Spleen (tissue), 11 donors: ENCODE measurements at regions not wholly inside any gene's neighbourhood (a gene's known extent, or its start where the extent isn't known, plus 50 kb on each side); places are given as distances from the start of the nearest gene placed in this dataset.
"Not testable (repeated sequence)": the region's sequence is repeated elsewhere in the genome, so short reads cannot be mapped to it uniquely, and the experiment has no call there.

Source experiments
- DNase-seq: peaks from one replicate; pipeline ENCODE4 v3.0.0-alpha.2; 2020
- H3K27ac ChIP-seq, 8 donors: fragments of 200-600 bp; sonication (generic) in 7 of 8; 1 replicate in 4 of 8; 2 replicates in 4 of 8; pipeline versions ENCODE4 v1.5.0 to v1.8.0; 2016 to 2021; ENCODE audit warnings: inconsistent platforms in 4 of 8, mild to moderate bottlenecking in 4 of 8, moderate library complexity in 1 of 8
- H3K27me3 ChIP-seq, 7 donors: fragments of 200-600 bp; sonication (generic) in 6 of 7; replicated peaks in 1 of 7; 1 replicate in 4 of 7; 2 replicates in 3 of 7; pipeline versions ENCODE4 v1.5.0 to v1.8.0; 2016 to 2021; ENCODE audit warnings: inconsistent platforms in 3 of 7, mild to moderate bottlenecking in 1 of 7
- H3K36me3 ChIP-seq, 6 donors: fragments of 200-600 bp; sonication (generic) in 5 of 6; 1 replicate in 4 of 6; 2 replicates in 2 of 6; pipeline versions ENCODE4 v1.5.0 to v1.8.0; 2016 to 2021; ENCODE audit warnings: inconsistent platforms in 2 of 6
- H3K4me1 ChIP-seq, 6 donors: fragments of 200-600 bp; sonication (generic) in 5 of 6; 1 replicate in 3 of 6; 2 replicates in 3 of 6; pipeline versions ENCODE4 v1.5.0 to v1.8.0; 2016 to 2021; ENCODE audit warnings: inconsistent platforms in 3 of 6
- H3K4me3 ChIP-seq, 8 donors: fragments of 200-600 bp; sonication (generic) in 7 of 8; 1 replicate in 4 of 8; 2 replicates in 4 of 8; pipeline versions ENCODE4 v1.5.0 to v1.8.0; 2016 to 2021; ENCODE audit warnings: inconsistent platforms in 4 of 8, mild to moderate bottlenecking in 4 of 8, moderate library complexity in 2 of 8
- H3K9me3 ChIP-seq, 8 donors: fragments of 200-600 bp; sonication (generic) in 7 of 8; 1 replicate in 4 of 8; 2 replicates in 4 of 8; pipeline versions ENCODE4 v1.5.0 to v1.8.0; 2016 to 2021; ENCODE audit warnings: inconsistent platforms in 4 of 8
- POLR2A ChIP-seq, 3 donors: fragments of 450-650 bp; IDR thresholded peaks; one replicate each; pipeline ENCODE4 v1.5.1; 2017; ENCODE audit warnings: antibody characterized with exemption in 3 of 3, mild to moderate bottlenecking in 1 of 3
- POLR2AphosphoS5 ChIP-seq, 3 donors: sonication (generic); formaldehyde crosslinking; IDR thresholded peaks; one replicate each; pipeline ENCODE4 v1.5.1; 2017; ENCODE audit warnings: antibody characterized with exemption in 3 of 3
- WGBS, 5 donors: extraction: QIAGEN DNeasy Blood & Tissue Kit in 3 of 5; methylation state at CpG; one replicate each; pipeline versions ENCODE4 v1.1.5 to v1.1.7; 2013 to 2018; 5-methylcytosine and 5-hydroxymethylcytosine counted together
- intact Hi-C: fragments of 100-400 bp; cut with DNase I; formaldehyde crosslinking; loops from one replicate; pipeline ENCODE4 v1.15.0; 2023; ENCODE audit warnings: low total_unique reads
- TF ChIP-seq, protein P1 (sequence below), 11 experiments: fragments of 200-600 bp in 7 of 11; fragments of 450-650 bp in 4 of 11; sonication (generic) in 4 of 11; IDR thresholded peaks in 8 of 11; conservative IDR thresholded peaks in 3 of 11; 1 replicate in 7 of 11; 2 replicates in 4 of 11; pipeline versions ENCODE4 v1.4.0 to v1.8.0; 2016 to 2021; ENCODE audit warnings: antibody characterized with exemption in 11 of 11, inconsistent platforms in 4 of 11, mild to moderate bottlenecking in 1 of 11
- donor health status: healthy with polysubstance abuse.
- donor health status: DM: no; HTN: no; CAD: no; lungs with moderate emphysema.
- donor health status: DM: no; HTN: no; CAD: no.
- donor health status: Bipolar disorder and iron deficiency.
- donor health status: healthy.
- donor health status: DM: no; HTN: no; CAD: no.
- donor health status: DM: yes; HTN: yes; CAD: no.

DNA sequence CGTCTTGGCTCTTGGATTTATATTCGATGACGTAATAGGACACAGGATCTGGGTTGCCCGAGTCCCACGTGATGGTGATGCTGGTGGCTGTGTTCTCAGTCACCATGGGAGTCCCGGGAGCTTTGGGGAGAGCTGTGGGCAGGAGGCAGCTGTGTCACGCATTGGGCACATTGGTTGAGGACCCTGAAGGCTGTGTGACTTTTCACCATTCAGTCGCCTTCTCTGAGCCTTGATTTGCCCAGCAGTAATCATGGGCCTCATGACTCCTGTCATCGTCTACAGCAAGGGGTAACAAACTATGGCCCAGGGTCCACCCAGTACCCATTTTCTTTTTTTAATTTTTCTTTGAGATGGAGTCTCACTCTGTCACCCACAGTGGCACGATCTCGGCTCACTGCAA, 96.3 kb downstream of the PTPRS start:
- Histone ChIP-seq H3K4me1 (no peaks in the 10 kb centered on the region), H3K27me3 (peaks cover 0 to 13% (median 0%) of the 10 kb centered on the region in 7 donors), H3K27ac (no peak overlapping the region), H3K9me3 (no peaks in the 10 kb centered on the region), H3K4me3 (no peak overlapping the region), H3K36me3 (peaks cover 0 to 19% (median 0%) of the 10 kb centered on the region in 6 donors)
- WGBS, 5 donors = 91 to 96% (median 94%) methylated on average over 11 of the region's 11 CpGs
- no peak for DNase-seq
- TF ChIP-seq POLR2AphosphoS5 (IDR thresholded peaks at IDR 0.05) = no peak
- TF ChIP-seq POLR2A (IDR thresholded peaks at IDR 0.05) = no peak
- TF ChIP-seq, protein P1, sequence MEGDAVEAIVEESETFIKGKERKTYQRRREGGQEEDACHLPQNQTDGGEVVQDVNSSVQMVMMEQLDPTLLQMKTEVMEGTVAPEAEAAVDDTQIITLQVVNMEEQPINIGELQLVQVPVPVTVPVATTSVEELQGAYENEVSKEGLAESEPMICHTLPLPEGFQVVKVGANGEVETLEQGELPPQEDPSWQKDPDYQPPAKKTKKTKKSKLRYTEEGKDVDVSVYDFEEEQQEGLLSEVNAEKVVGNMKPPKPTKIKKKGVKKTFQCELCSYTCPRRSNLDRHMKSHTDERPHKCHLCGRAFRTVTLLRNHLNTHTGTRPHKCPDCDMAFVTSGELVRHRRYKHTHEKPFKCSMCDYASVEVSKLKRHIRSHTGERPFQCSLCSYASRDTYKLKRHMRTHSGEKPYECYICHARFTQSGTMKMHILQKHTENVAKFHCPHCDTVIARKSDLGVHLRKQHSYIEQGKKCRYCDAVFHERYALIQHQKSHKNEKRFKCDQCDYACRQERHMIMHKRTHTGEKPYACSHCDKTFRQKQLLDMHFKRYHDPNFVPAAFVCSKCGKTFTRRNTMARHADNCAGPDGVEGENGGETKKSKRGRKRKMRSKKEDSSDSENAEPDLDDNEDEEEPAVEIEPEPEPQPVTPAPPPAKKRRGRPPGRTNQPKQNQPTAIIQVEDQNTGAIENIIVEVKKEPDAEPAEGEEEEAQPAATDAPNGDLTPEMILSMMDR (IDR thresholded peaks at IDR 0.05 in 8 of 11, conservative IDR thresholded peaks at IDR 0.05 in 3 of 11) = no peak
- intact Hi-C loops = no loop called here

DNA sequence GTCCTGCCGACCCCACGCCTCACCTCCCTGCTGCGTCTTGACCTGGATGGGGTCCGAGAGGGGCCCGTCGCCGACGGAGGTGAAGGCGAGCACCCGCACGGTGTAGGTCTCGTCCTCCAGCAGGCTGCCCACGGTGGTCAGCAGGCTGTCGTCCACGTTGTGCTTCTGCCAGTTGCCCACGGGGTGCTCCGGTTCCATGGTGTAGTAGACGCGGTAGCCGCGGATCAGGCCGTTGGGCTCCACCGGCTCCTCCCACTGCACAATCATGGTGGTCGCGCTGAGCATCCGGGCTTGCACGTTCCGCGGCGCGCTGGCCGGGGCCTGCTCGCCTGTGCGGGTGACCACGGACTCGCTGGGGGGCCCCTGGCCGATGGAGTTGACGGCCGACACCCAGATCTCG, 96.7 kb downstream of the PTPRS start:
- TF ChIP-seq POLR2AphosphoS5 (IDR thresholded peaks at IDR 0.05) (peak in 1 of 3 donors; percentile 25), POLR2A (IDR thresholded peaks at IDR 0.05) (no peak)
- TF ChIP-seq, protein P1 (IDR thresholded peaks at IDR 0.05 in 8 of 11, conservative IDR thresholded peaks at IDR 0.05 in 3 of 11) = no peak
- 96 to 98% (median 97%) methylated on average over 21 to 40 of the region's 40 CpGs for WGBS, 5 donors
- H3K36me3 ChIP-seq = peaks cover 0 to 19% (median 0%) of the 10 kb centered on the region in 6 donors
- DNase-seq = no peak
- no peak overlapping the region for H3K4me3 ChIP-seq
- H3K9me3 ChIP-seq = no peaks in the 10 kb centered on the region
- no peaks in the 10 kb centered on the region for H3K4me1 ChIP-seq
- intact Hi-C loops = no loop called here
- peaks cover 0 to 13% (median 0%) of the 10 kb centered on the region in 7 donors for H3K27me3 ChIP-seq
- H3K27ac ChIP-seq = no peak overlapping the region

DNA sequence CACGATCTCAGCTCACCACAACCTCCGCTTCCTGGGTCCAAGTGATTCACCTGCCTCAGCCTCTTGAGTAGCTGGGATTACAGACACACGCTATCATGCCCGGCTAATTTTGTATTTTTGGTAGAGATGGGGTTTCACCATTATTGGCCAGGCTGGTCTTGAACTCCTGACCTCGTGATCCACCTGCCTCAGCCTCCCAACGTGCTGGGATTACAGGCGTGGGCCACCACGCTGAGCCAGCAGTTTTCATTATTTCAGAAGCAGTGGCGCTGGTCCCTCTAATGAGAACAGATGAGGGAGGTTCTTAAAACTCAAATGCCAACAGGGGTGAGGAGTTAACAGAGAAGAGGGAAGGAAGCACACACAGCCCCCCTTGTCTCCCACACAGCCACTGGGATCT, 98.7 kb downstream of the PTPRS start:
- peaks cover 0 to 33% (median 0%) of the 10 kb centered on the region in 6 donors for H3K36me3 ChIP-seq
- H3K4me1 ChIP-seq = not testable (repeated sequence)

DNA sequence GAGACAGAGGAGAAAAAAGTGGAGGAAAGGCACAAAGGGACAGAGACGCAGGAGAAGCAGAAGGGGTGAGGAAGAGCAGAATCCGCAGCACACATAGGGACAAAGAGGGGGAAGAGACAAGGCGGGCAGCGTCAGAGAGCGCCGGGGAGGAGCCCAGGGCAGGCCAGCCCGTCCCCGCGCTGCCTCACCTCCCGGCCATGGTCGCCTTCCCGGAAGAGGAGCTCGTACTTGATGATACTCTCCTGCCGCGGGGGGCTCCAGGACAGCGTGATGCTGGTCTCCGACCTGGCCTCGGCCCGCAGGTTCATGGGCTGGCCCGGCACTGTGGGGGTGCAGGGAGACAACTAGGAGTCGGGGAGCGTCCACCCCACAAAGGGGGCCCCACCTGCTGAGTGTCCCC, 100.6 kb downstream of the PTPRS start:
- intact Hi-C loops = no loop called here
- H3K36me3 ChIP-seq = peaks cover 0 to 25% (median 0%) of the 10 kb centered on the region in 6 donors
- H3K27ac ChIP-seq = no peak overlapping the region
- 89 to 97% (median 92%) methylated on average over 16 to 22 of the region's 22 CpGs for WGBS, 5 donors
- no peak for DNase-seq
- no peak overlapping the region for H3K4me3 ChIP-seq
- H3K4me1 ChIP-seq = no peaks in the 10 kb centered on the region
- no peaks in the 10 kb centered on the region for H3K27me3 ChIP-seq
- TF ChIP-seq POLR2AphosphoS5 (IDR thresholded peaks at IDR 0.05) (peak in 1 of 3 donors; percentile 19), POLR2A (IDR thresholded peaks at IDR 0.05) (no peak)
- TF ChIP-seq, protein P1 (IDR thresholded peaks at IDR 0.05 in 8 of 11, conservative IDR thresholded peaks at IDR 0.05 in 3 of 11) = no peak
- H3K9me3 ChIP-seq = no peaks in the 10 kb centered on the region

More for the DNA sequence above, 98.7 kb downstream of the PTPRS start:
- DNase-seq, H3K27me3 ChIP-seq, H3K27ac ChIP-seq, H3K9me3 ChIP-seq, intact Hi-C loops, H3K4me3 ChIP-seq: not testable (repeated sequence)
- WGBS, 5 donors = 84 to 91% (median 85%) methylated on average over 9 of the region's 9 CpGs

DNA sequence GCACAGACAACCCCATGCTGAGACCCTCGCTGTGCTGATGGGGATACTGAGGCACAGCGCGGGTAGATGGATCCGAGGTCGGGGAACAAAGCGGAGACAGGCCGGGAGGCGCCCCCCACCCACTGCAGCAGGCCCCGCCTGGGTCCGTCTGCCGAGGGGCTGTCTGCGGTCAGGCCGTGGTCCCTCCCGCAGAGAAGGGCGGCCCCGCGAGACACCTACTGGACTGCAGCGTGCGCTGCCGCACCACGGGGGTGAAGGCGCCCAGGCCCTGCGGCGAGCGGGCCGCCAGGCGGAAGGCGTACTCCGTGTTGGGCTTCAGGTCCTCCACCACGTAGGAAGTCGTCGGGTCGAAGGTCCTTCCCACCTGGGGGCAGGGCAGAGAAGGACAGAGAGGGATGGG, 101.9 kb downstream of the PTPRS start:
- intact Hi-C loops = no loop called here

More for the DNA sequence above, 101.9 kb downstream of the PTPRS start:
- H3K27ac ChIP-seq = no peak overlapping the region
- no peak for DNase-seq
- H3K9me3 ChIP-seq = no peaks in the 10 kb centered on the region
- 93 to 95% (median 94%) methylated on average over 28 to 33 of the region's 33 CpGs for WGBS, 5 donors
- H3K4me3 ChIP-seq = no peak overlapping the region
- no peaks in the 10 kb centered on the region for H3K4me1 ChIP-seq
- H3K36me3 ChIP-seq = peaks cover 0 to 17% (median 0%) of the 10 kb centered on the region in 6 donors
- no peaks in the 10 kb centered on the region for H3K27me3 ChIP-seq
- TF ChIP-seq POLR2AphosphoS5 (IDR thresholded peaks at IDR 0.05) = peak in 1 of 3 donors; percentile 4
- TF ChIP-seq, protein P1 (IDR thresholded peaks at IDR 0.05 in 8 of 11, conservative IDR thresholded peaks at IDR 0.05 in 3 of 11) = no peak
